GM12878 (cell line): ENCODE measurements at regions not wholly inside any gene's neighbourhood (a gene's known extent, or its start where the extent isn't known, plus 50 kb on each side); places are given as distances from the start of the nearest gene placed in this dataset.

Experiments used
- ATF7 ChIP-seq: fragments of 450-650 bp; IDR thresholded peaks from 2 replicates; pipeline ENCODE4 v1.6.1; 2016; ENCODE audit warnings: low read depth, mild to moderate bottlenecking
- BCLAF1 ChIP-seq: fragments of 450-650 bp; IDR thresholded peaks from 2 replicates; pipeline ENCODE4 v1.6.1; 2017; ENCODE audit warnings: antibody characterized with exemption, mild to moderate bottlenecking, moderate library complexity
- CEBPB ChIP-seq, 2 experiments: fragments of 150-350 bp in 1 of 2; IDR thresholded peaks; 2 replicates each; pipeline ENCODE4 v1.6.1; 2012 to 2014; ENCODE audit warnings: low read depth in 2 of 2, low read length in 2 of 2, borderline replicate concordance in 1 of 2, inconsistent platforms in 1 of 2
- CHD2 ChIP-seq: IDR thresholded peaks from 2 replicates; pipeline ENCODE4 v1.6.1; 2011; ENCODE audit warnings: low read depth, low read length, improper control_type of control experiment, borderline replicate concordance
- ESRRA ChIP-seq: IDR thresholded peaks from 2 replicates; pipeline ENCODE4 v1.6.1; 2012; ENCODE audit warnings: mild to moderate bottlenecking, low read length, improper control_type of control experiment
- HDAC2 ChIP-seq: fragments of 200-600 bp; sonication (generic); IDR thresholded peaks from 2 replicates; pipeline ENCODE4 v1.6.1; 2017
- IKZF2 ChIP-seq, 2 experiments: fragments of 450-650 bp; IDR thresholded peaks; 2 replicates each; pipeline ENCODE4 v1.6.1; 2017; ENCODE audit warnings: mild to moderate bottlenecking in 2 of 2, moderate library complexity in 2 of 2
- IRF4 ChIP-seq: IDR thresholded peaks from 2 replicates; pipeline ENCODE4 v1.6.1; 2011; ENCODE audit warnings: low read depth, low read length
- JUNB ChIP-seq: IDR thresholded peaks from 2 replicates; pipeline ENCODE4 v1.6.1; 2016; ENCODE audit warnings: antibody characterized with exemption, mild to moderate bottlenecking
- LARP7 ChIP-seq: fragments of 450-650 bp; IDR thresholded peaks from 2 replicates; pipeline ENCODE4 v1.6.1; 2017; ENCODE audit warnings: mild to moderate bottlenecking
- MXI1 ChIP-seq: fragments of 150-350 bp; IDR thresholded peaks from 2 replicates; pipeline ENCODE4 v1.6.1; 2011; ENCODE audit warnings: low read depth, mild to moderate bottlenecking, inconsistent platforms, low read length, improper control_type of control experiment
- NBN ChIP-seq: fragments of 450-650 bp; IDR thresholded peaks from 2 replicates; pipeline ENCODE4 v1.6.1; 2016
- NR2C1 ChIP-seq: fragments of 450-650 bp; IDR thresholded peaks from 2 replicates; pipeline ENCODE4 v1.6.1; 2017; ENCODE audit warnings: antibody characterized with exemption, mild to moderate bottlenecking, moderate library complexity
- NRF1 ChIP-seq: conservative IDR thresholded peaks from 2 replicates; pipeline ENCODE4 v1.6.1; 2011; ENCODE audit warnings: mild to moderate bottlenecking, low read depth, low read length, improper control_type of control experiment
- POLR2AphosphoS5 ChIP-seq: IDR thresholded peaks from 2 replicates; pipeline ENCODE4 v1.6.1; 2011; ENCODE audit warnings: mild to moderate bottlenecking, low read length, inconsistent platforms
- RBBP5 ChIP-seq: fragments of 200-600 bp; sonication (generic); conservative IDR thresholded peaks from 2 replicates; pipeline ENCODE4 v1.6.1; 2016
- RELB ChIP-seq: fragments of 450-650 bp; IDR thresholded peaks from 2 replicates; pipeline ENCODE4 v1.6.1; 2017; ENCODE audit warnings: low read depth, mild to moderate bottlenecking, moderate library complexity
- SMAD5 ChIP-seq: IDR thresholded peaks from 2 replicates; pipeline ENCODE4 v1.6.1; 2016; ENCODE audit warnings: antibody characterized with exemption, low read depth
- SP1 ChIP-seq: IDR thresholded peaks from one replicate; pipeline ENCODE4 v1.6.1; 2011; ENCODE audit warnings: low read depth, low read length
- STAT3 ChIP-seq: IDR thresholded peaks from 2 replicates; pipeline ENCODE4 v1.6.1; 2011; ENCODE audit warnings: low read depth, low read length, improper control_type of control experiment
- TBL1XR1 ChIP-seq: IDR thresholded peaks from 2 replicates; pipeline ENCODE4 v1.6.1; 2012; ENCODE audit warnings: low read depth, low read length, improper control_type of control experiment
- TCF12 ChIP-seq: IDR thresholded peaks from 2 replicates; pipeline ENCODE4 v1.6.1; 2011; ENCODE audit warnings: low read depth, mild to moderate bottlenecking, low read length
- TCF3 ChIP-seq: IDR thresholded peaks from 2 replicates; pipeline ENCODE4 v1.6.1; 2012; ENCODE audit warnings: low read depth, mild to moderate bottlenecking, low read length, borderline replicate concordance; ENCODE audit not compliant: insufficient read depth
- ZNF207 ChIP-seq: fragments of 450-650 bp; IDR thresholded peaks from 2 replicates; pipeline ENCODE4 v1.6.1; 2014; ENCODE audit warnings: antibody characterized with exemption, mild to moderate bottlenecking, borderline replicate concordance
- ZNF592 ChIP-seq: fragments of 450-650 bp; IDR thresholded peaks from 2 replicates; pipeline ENCODE4 v1.6.1; 2017; ENCODE audit warnings: mild to moderate bottlenecking, moderate library complexity

- TF ChIP-seq ZNF592 (no peak), STAT3 (no peak), TCF3 (peak; percentile 90), IRF4 (no peak), RBBP5 (no peak), BCLAF1 (no peak), NR2C1 (no peak), NRF1 (no peak), SMAD5 (peak; percentile 97), ZNF207 (peak; percentile 90), IKZF2 (IDR thresholded peaks at IDR 0.05) (no peak), JUNB (no peak), TBL1XR1 (no peak), NBN (peak; percentile 55), TCF12 (peak; percentile 35; the same call in 1 of the 2 replicates), POLR2AphosphoS5 (peak; percentile 98), RELB (peak; percentile 64; the same call in 1 of the 2 replicates), ATF7 (peak; percentile 47; the same call in 1 of the 2 replicates), CHD2 (peak; percentile 14; the same call in 1 of the 2 replicates), ESRRA (no peak), LARP7 (no peak), SP1 (peak; percentile 89), MXI1 (0 out of 2 replicates have a peak, but pooled peaks have one; percentile 37), HDAC2 (no peak), CEBPB (IDR thresholded peaks at IDR 0.05; ENCODE audit: borderline replicate concordance in 1 of 2, low read depth in 2 of 2, low read length in 2 of 2) (peak in 1 of 2 experiments; percentile 95; a peak in 2 of 4 replicates)
Measured at GRCh38 chr6:26199057-26199772, 112.0 kb downstream of the HFE start (continued).
